WERI-Rb-1 (cell line): ENCODE measurements at regions not wholly inside any gene's neighbourhood (a gene's known extent, or its start where the extent isn't known, plus 50 kb on each side); places are given as distances from the start of the nearest gene placed in this dataset.

ENCODE experiments used
- DNase-seq: peaks from one replicate; pipeline ENCODE4 v3.0.0-alpha.2; 2020
- H3K27ac ChIP-seq: fragments of 250-450 bp; sonication (Bioruptor Pico); 2 replicates; pipeline ENCODE4 v1.5.1; 2020; ENCODE audit warnings: mild to moderate bottlenecking, moderate library complexity
- H3K27me3 ChIP-seq: fragments of 250-450 bp; sonication (Bioruptor Pico); 2 replicates; pipeline ENCODE4 v1.5.1; 2021; ENCODE audit warnings: mild to moderate bottlenecking, low read depth, moderate library complexity; ENCODE audit not compliant: insufficient read depth, severe bottlenecking
- H3K36me3 ChIP-seq: fragments of 250-450 bp; sonication (Bioruptor Pico); 2 replicates; pipeline ENCODE4 v1.5.1; 2020; ENCODE audit warnings: mild to moderate bottlenecking, moderate library complexity
- H3K4me3 ChIP-seq: 2 replicates; pipeline ENCODE4 v1.5.1; 2011; ENCODE audit warnings: low read depth, mild to moderate bottlenecking, control low read depth, low read length
- H3K9me3 ChIP-seq: fragments of 250-450 bp; sonication (Bioruptor Pico); 2 replicates; pipeline ENCODE4 v1.5.1; 2021; ENCODE audit warnings: mild to moderate bottlenecking, moderate library complexity; ENCODE audit not compliant: severe bottlenecking
- TF ChIP-seq, protein P1 (sequence below): IDR thresholded peaks from 2 replicates; pipeline ENCODE4 v1.5.1; 2011; ENCODE audit warnings: low read depth, mild to moderate bottlenecking, control low read depth, inconsistent platforms, low read length

DNA sequence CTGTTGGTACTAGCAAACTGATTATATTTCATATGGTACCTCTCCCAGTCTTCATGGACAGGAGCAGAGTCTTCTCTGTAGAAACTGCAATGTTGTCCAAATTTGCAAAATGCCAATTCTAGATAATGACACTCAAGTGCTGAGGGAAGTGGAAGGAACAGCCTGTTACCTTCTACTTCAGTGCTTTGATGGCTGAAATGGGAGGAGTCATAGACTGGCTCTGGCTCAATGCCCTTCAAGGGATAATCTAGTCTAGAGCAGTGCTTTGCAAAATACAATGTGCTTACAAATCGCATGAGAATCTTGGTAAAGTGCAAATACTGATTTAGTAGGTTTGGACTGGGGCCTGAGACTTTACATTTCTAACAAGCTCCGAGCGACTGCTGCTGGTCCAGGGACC is 51.7 kb upstream of the ACP3 start:
- H3K4me3 ChIP-seq, result no peak overlapping the region
- H3K36me3 ChIP-seq, result no peaks in the 10 kb centered on the region
- no peak for DNase-seq
- H3K27me3 ChIP-seq, result no peaks in the 10 kb centered on the region
- H3K27ac ChIP-seq, result no peak overlapping the region
- no peaks in the 10 kb centered on the region for H3K9me3 ChIP-seq
- TF ChIP-seq, protein P1, sequence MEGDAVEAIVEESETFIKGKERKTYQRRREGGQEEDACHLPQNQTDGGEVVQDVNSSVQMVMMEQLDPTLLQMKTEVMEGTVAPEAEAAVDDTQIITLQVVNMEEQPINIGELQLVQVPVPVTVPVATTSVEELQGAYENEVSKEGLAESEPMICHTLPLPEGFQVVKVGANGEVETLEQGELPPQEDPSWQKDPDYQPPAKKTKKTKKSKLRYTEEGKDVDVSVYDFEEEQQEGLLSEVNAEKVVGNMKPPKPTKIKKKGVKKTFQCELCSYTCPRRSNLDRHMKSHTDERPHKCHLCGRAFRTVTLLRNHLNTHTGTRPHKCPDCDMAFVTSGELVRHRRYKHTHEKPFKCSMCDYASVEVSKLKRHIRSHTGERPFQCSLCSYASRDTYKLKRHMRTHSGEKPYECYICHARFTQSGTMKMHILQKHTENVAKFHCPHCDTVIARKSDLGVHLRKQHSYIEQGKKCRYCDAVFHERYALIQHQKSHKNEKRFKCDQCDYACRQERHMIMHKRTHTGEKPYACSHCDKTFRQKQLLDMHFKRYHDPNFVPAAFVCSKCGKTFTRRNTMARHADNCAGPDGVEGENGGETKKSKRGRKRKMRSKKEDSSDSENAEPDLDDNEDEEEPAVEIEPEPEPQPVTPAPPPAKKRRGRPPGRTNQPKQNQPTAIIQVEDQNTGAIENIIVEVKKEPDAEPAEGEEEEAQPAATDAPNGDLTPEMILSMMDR, result no peak

DNA sequence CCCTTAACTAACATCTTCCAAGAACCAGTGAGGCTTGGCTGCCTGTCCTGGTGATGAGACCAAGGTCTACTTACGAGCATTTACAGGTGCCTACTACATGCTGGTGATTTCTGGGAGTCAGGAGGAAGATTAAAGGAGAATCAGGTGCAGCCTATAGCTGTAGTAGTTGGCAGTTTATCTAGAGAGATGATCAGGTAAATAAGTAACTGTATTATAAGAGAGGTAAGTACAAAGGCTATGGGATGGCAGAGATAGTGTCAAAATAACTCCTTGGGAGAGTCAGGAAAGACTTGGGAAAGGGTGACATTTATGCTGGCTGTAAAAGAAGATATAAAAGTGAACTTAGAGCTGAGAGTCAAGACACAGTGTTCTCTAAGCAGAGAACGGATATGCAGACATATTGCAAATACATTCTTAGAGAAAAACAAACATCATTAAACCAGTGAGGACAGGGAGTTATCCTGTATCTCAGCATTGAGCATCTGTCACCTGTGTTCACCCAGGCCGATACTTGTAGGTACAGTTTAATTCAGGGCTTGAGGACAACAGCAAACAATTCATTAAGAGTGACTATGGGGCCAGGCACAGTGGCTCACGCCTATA is 49.7 kb upstream of the ACP3 start:
- Histone ChIP-seq H3K36me3 (no peaks in the 10 kb centered on the region), H3K9me3 (no peaks in the 10 kb centered on the region), H3K27ac (no peak overlapping the region), H3K27me3 (no peaks in the 10 kb centered on the region), H3K4me3 (no peak overlapping the region)
- no peak for DNase-seq
- TF ChIP-seq, protein P1, result no peak
